ENCODE measurements at regions not wholly inside any gene's neighbourhood (a gene's known extent, or its start where the extent isn't known, plus 50 kb on each side); places are given as distances from the start of the nearest gene placed in this dataset.

DNA sequence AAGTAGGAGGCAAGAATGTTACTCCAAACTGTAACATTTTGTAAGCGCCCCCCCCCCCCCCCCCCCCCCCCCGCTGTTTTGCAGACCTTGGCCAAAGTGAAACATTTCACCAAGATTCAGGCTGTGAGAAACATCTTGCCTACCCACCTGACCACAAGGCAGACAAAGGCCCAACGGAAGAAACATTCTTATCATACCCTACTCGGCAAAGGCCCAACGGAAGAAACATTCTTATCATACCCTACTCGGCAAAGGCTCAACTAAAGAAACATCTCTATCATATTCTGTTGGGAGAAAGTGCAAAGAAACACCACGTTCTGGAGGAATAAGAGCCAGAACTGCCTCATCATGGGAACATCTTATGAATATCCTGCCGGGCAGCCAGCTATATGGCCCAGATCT, 117.1 kb downstream of the JRKL start:
- no peaks in the 10 kb centered on the region for H3K4me1 ChIP-seq (ENCODE audit: control insufficient read depth, low read length)
- no peaks in the 10 kb centered on the region for H3K9me3 ChIP-seq (ENCODE audit: control insufficient read depth, insufficient read depth, low read length)
- no peaks in the 10 kb centered on the region for H4K20me1 ChIP-seq (ENCODE audit: control insufficient read depth, insufficient read depth, low read depth, low read length)
- H3K27me3 ChIP-seq (ENCODE audit: control insufficient read depth, low read length): no peaks in the 10 kb centered on the region
- H3F3A ChIP-seq (ENCODE audit: control insufficient read depth, insufficient read depth): no peaks in the 10 kb centered on the region
- H3K4me2 ChIP-seq (ENCODE audit: low read length): no peak overlapping the region
- H3K9me2 ChIP-seq (replicated peaks; ENCODE audit: control insufficient read depth, low read length): no peaks in the 10 kb centered on the region
- H3K79me2 ChIP-seq (ENCODE audit: control insufficient read depth, low read length): no peaks in the 10 kb centered on the region
- no peak for TF ChIP-seq EZH2phosphoT487 (IDR thresholded peaks at IDR 0.05; ENCODE audit: borderline replicate concordance, low read length)
- TF ChIP-seq, protein P1, sequence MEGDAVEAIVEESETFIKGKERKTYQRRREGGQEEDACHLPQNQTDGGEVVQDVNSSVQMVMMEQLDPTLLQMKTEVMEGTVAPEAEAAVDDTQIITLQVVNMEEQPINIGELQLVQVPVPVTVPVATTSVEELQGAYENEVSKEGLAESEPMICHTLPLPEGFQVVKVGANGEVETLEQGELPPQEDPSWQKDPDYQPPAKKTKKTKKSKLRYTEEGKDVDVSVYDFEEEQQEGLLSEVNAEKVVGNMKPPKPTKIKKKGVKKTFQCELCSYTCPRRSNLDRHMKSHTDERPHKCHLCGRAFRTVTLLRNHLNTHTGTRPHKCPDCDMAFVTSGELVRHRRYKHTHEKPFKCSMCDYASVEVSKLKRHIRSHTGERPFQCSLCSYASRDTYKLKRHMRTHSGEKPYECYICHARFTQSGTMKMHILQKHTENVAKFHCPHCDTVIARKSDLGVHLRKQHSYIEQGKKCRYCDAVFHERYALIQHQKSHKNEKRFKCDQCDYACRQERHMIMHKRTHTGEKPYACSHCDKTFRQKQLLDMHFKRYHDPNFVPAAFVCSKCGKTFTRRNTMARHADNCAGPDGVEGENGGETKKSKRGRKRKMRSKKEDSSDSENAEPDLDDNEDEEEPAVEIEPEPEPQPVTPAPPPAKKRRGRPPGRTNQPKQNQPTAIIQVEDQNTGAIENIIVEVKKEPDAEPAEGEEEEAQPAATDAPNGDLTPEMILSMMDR (IDR thresholded peaks at IDR 0.05; ENCODE audit: low read depth, low read length, poor library complexity, severe bottlenecking): no peak
- no peaks in the 10 kb centered on the region for H3K36me3 ChIP-seq (ENCODE audit: control insufficient read depth, low read length)
- H3K4me3 ChIP-seq (ENCODE audit: low read length): no peak overlapping the region
- H3K27ac ChIP-seq (ENCODE audit: low read depth, low read length): no peak overlapping the region

DNA sequence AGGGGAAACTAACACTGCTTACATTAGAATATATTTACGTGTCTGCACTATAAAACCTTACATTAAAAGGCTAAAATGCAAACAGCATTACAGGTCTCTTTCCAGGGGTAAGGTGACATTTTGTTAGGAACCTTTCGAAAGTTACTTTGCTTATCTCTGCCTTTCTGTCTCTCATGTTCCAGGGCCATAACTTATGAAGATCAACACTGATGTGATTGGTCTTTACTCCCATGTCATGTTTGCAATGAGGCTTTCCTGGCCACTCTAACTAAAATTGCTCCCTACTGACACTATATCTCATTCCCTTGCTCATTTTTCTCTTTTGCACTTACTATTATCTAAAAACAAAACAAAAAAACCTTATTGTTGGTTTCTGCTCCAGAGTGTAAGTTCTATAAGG, 119.0 kb downstream of the JRKL start:
- no peak overlapping the region for H3K27ac ChIP-seq (ENCODE audit: low read depth, low read length)
- no peaks in the 10 kb centered on the region for H3K27me3 ChIP-seq (ENCODE audit: control insufficient read depth, low read length)
- no peaks in the 10 kb centered on the region for H3F3A ChIP-seq (ENCODE audit: control insufficient read depth, insufficient read depth)
- no peak overlapping the region for H3K4me2 ChIP-seq (ENCODE audit: low read length)
- H3K9me2 ChIP-seq (replicated peaks; ENCODE audit: control insufficient read depth, low read length): no peaks in the 10 kb centered on the region
- TF ChIP-seq, protein P1 (IDR thresholded peaks at IDR 0.05; ENCODE audit: low read depth, low read length, poor library complexity, severe bottlenecking): no peak
- TF ChIP-seq EZH2phosphoT487 (IDR thresholded peaks at IDR 0.05; ENCODE audit: borderline replicate concordance, low read length): no peak
- no peaks in the 10 kb centered on the region for H3K36me3 ChIP-seq (ENCODE audit: control insufficient read depth, low read length)
- no peaks in the 10 kb centered on the region for H3K9me3 ChIP-seq (ENCODE audit: control insufficient read depth, insufficient read depth, low read length)
- no peaks in the 10 kb centered on the region for H4K20me1 ChIP-seq (ENCODE audit: control insufficient read depth, insufficient read depth, low read depth, low read length)
- no peak overlapping the region for H3K4me3 ChIP-seq (ENCODE audit: low read length)
- H3K4me1 ChIP-seq (ENCODE audit: control insufficient read depth, low read length): no peaks in the 10 kb centered on the region
- H3K79me2 ChIP-seq (ENCODE audit: control insufficient read depth, low read length): no peaks in the 10 kb centered on the region

DNA sequence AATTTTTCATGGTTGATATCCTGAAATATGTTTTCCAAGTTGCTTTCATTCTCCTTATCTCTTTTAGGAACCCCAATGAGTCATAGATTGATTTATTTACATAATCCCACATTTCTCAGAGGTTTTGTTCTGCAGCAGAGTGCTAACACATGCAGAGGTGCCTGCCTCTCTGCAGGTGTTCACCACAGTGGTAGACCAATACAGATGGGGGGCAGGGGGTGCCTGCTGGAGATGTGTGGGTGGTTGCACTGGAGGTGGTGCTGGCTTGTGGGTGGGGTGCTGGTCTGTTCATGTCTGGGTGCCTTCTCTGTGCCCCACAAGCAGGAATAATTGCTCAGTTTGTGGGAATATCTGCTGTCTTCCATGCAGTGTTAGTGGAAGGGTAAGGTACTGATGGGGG, 131.1 kb downstream of the JRKL start:
- H3K36me3 ChIP-seq (ENCODE audit: control insufficient read depth, low read length): no peaks in the 10 kb centered on the region
- H3K9me3 ChIP-seq (ENCODE audit: control insufficient read depth, insufficient read depth, low read length): no peaks in the 10 kb centered on the region
- TF ChIP-seq, protein P1 (IDR thresholded peaks at IDR 0.05; ENCODE audit: low read depth, low read length, poor library complexity, severe bottlenecking): no peak
- no peak for TF ChIP-seq EZH2phosphoT487 (IDR thresholded peaks at IDR 0.05; ENCODE audit: borderline replicate concordance, low read length)
- no peaks in the 10 kb centered on the region for H3K9me2 ChIP-seq (replicated peaks; ENCODE audit: control insufficient read depth, low read length)
- H3K4me3 ChIP-seq (ENCODE audit: low read length): no peak overlapping the region
- H3K27ac ChIP-seq (ENCODE audit: low read depth, low read length): no peak overlapping the region
- no peaks in the 10 kb centered on the region for H3K4me1 ChIP-seq (ENCODE audit: control insufficient read depth, low read length)
- H4K20me1 ChIP-seq (ENCODE audit: control insufficient read depth, insufficient read depth, low read depth, low read length): no peaks in the 10 kb centered on the region
- H3K4me2 ChIP-seq (ENCODE audit: low read length): no peak overlapping the region
- no peaks in the 10 kb centered on the region for H3K79me2 ChIP-seq (ENCODE audit: control insufficient read depth, low read length)
- no peaks in the 10 kb centered on the region for H3F3A ChIP-seq (ENCODE audit: control insufficient read depth, insufficient read depth)
- H3K27me3 ChIP-seq (ENCODE audit: control insufficient read depth, low read length): no peaks in the 10 kb centered on the region

DNA sequence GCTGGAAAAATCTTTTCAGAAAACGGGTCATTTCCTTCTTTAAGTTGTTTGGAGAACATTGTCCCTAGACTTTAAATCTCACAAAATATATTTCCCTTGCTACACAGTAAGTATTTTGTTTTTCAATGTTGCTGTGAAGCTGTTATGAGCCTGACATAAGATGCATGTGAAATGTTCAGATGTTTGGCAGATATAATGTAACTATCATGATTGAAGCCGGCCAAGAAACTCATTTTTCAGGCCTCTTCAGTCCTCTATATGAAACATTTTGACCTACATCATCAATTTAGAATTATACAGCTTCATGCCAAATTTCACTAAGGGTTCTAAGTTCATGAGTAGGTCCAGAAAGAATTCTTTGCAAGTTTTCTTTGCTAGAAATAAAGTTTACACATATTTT, 133.8 kb downstream of the JRKL start:
- Histone ChIP-seq H3K27me3 (ENCODE audit: control insufficient read depth, low read length) (no peaks in the 10 kb centered on the region), H3K9me2 (replicated peaks; ENCODE audit: control insufficient read depth, low read length) (no peaks in the 10 kb centered on the region), H3K4me1 (ENCODE audit: control insufficient read depth, low read length) (no peaks in the 10 kb centered on the region), H3K79me2 (ENCODE audit: control insufficient read depth, low read length) (no peaks in the 10 kb centered on the region), H3K4me3 (ENCODE audit: low read length) (no peak overlapping the region), H3K27ac (ENCODE audit: low read depth, low read length) (no peak overlapping the region), H4K20me1 (ENCODE audit: control insufficient read depth, insufficient read depth, low read depth, low read length) (no peaks in the 10 kb centered on the region), H3F3A (ENCODE audit: control insufficient read depth, insufficient read depth) (no peaks in the 10 kb centered on the region), H3K9me3 (ENCODE audit: control insufficient read depth, insufficient read depth, low read length) (no peaks in the 10 kb centered on the region), H3K4me2 (ENCODE audit: low read length) (no peak overlapping the region), H3K36me3 (ENCODE audit: control insufficient read depth, low read length) (no peaks in the 10 kb centered on the region)
- TF ChIP-seq EZH2phosphoT487 (IDR thresholded peaks at IDR 0.05; ENCODE audit: borderline replicate concordance, low read length): no peak
- TF ChIP-seq, protein P1 (IDR thresholded peaks at IDR 0.05; ENCODE audit: low read depth, low read length, poor library complexity, severe bottlenecking): no peak
